ENCODE measurements at regions not wholly inside any gene's neighbourhood (a gene's known extent, or its start where the extent isn't known, plus 50 kb on each side); places are given as distances from the start of the nearest gene placed in this dataset.

DNA sequence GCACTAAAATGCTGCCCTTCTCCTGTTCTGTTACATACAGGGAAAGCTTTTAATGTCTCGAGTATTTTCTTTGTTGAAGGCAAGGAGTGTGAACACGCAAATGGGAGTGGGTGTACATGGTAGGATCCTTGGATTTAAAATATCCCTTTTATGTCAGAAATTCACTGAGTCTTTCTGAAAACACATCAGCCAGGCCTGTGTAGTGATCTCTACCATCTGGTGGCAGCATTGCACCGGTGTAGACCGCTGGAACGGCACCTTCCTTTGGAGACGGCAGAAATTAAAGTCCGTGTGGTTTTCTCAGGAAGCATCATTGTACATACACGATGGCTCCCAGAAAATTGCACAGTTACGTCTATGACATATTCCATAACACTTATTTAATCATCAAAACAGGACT lies 515.8 kb downstream of the GALR1 start:
- TF ChIP-seq POLR2A (IDR thresholded peaks at IDR 0.05), result no peak
- peak in 5 of 11 experiments; percentile 31 to 49 (median 33) for TF ChIP-seq CTCF (IDR thresholded peaks at IDR 0.05 in 8 of 11, conservative IDR thresholded peaks at IDR 0.05 in 3 of 11)
- TF ChIP-seq POLR2AphosphoS5 (IDR thresholded peaks at IDR 0.05), result no peak

Data from spleen (tissue), 7 donors.